NCI-H1930 (cell line): ENCODE measurements at regions not wholly inside any gene's neighbourhood (a gene's known extent, or its start where the extent isn't known, plus 50 kb on each side); places are given as distances from the start of the nearest gene placed in this dataset.
"Not testable (repeated sequence)": the region's sequence is repeated elsewhere in the genome, so short reads cannot be mapped to it uniquely, and the experiment has no call there.

ENCODE experiments used
- DNase-seq, 2 experiments: peaks; one replicate each; lab custom pipeline; 2025; lab: John Stamatoyannopoulos, UW

- no peak for DNase-seq
Measured at GRCh38 chr2:205865056-205865455, 182.8 kb downstream of the NRP2 start.

- no peak for DNase-seq
Measured at GRCh38 chr2:205864491-205864890, 182.2 kb downstream of the NRP2 start.

GRCh38 chr2:205862761-205863160, 180.5 kb downstream of the NRP2 start:
- not testable (repeated sequence) for DNase-seq

GRCh38 chr2:205860885-205861284, 178.6 kb downstream of the NRP2 start:
- DNase-seq: no peak

GRCh38 chr2:205860181-205860580, 177.9 kb downstream of the NRP2 start:
- DNase-seq: no peak

- DNase-seq: no peak
Measured at GRCh38 chr2:205858881-205859441, 176.7 kb downstream of the NRP2 start.

- no peak for DNase-seq
Measured at GRCh38 chr2:205858275-205858674, 176.0 kb downstream of the NRP2 start.

- DNase-seq: no peak
Measured at GRCh38 chr2:205857520-205858237, 175.4 kb downstream of the NRP2 start.

GRCh38 chr2:205852457-205852856, 170.2 kb downstream of the NRP2 start:
- DNase-seq: no peak

GRCh38 chr2:205850611-205851010, 168.3 kb downstream of the NRP2 start:
- DNase-seq: no peak

GRCh38 chr2:205850132-205850531, 167.8 kb downstream of the NRP2 start:
- no peak for DNase-seq

- no peak for DNase-seq
Measured at GRCh38 chr2:205849136-205849535, 166.8 kb downstream of the NRP2 start.

- no peak for DNase-seq
Measured at GRCh38 chr2:205848601-205849000, 166.3 kb downstream of the NRP2 start.
